Keratinocyte (primary cell): ENCODE measurements at regions not wholly inside any gene's neighbourhood (a gene's known extent, or its start where the extent isn't known, plus 50 kb on each side); places are given as distances from the start of the nearest gene placed in this dataset.

ENCODE experiments used
- CTCF ChIP-seq, 3 experiments: IDR thresholded peaks in 1 of 3; conservative IDR thresholded peaks in 1 of 3; optimal IDR thresholded peaks in 1 of 3; 2 replicates in 2 of 3; 3 replicates in 1 of 3; pipeline versions ENCODE3 to v1.5.1; 2011; ENCODE audit warnings: low read length in 3 of 3, mild to moderate bottlenecking in 3 of 3, moderate library complexity in 2 of 3, control low read depth in 1 of 3, inconsistent platforms in 1 of 3; ENCODE audit not compliant: insufficient read depth in 2 of 3; ENCODE audit errors: extremely low read depth in 1 of 3
- EZH2 ChIP-seq: IDR thresholded peaks from one replicate; pipeline ENCODE4 v1.6.1; 2012; ENCODE audit warnings: inconsistent platforms, mild to moderate bottlenecking, low read length, moderate library complexity

DNA sequence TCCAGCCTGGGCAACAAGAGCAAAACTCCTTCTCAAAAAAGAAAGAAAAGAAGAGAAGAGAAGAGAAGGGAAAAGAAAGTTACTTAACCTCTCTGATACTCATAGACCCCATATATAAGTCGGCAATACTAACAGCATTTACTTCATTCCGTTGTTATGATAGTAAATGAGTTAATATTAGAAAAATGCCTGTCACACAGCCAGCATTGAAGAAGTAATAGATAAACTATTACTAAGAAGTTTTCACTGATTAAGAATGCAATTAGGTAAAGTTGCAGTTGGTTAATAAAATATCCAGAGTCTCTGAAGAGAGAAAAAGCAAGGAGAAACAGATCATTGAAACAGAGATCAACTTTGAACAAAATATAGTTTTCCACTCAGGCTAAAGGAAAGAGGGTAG lies 161.3 kb upstream of the UBE2E3 start:
- TF ChIP-seq CTCF (optimal IDR thresholded peaks at IDR 0.05 in 1 of 3, IDR thresholded peaks at IDR 0.05 in 1 of 3, conservative IDR thresholded peaks at IDR 0.05 in 1 of 3; ENCODE audit: extremely low read depth in 1 of 3, insufficient read depth in 2 of 3, low read length in 3 of 3) (no peak), EZH2 (no peak)
